Activated CD8-positive, alpha-beta memory T cell treated with anti-CD3 and anti-CD28 coated beads for 24 hours (primary cell): ENCODE measurements at regions not wholly inside any gene's neighbourhood (a gene's known extent, or its start where the extent isn't known, plus 50 kb on each side); places are given as distances from the start of the nearest gene placed in this dataset.
"Not testable (repeated sequence)": the region's sequence is repeated elsewhere in the genome, so short reads cannot be mapped to it uniquely, and the experiment has no call there.

Experiments
- DNase-seq: peaks from one replicate; pipeline ENCODE4 v3.0.0-alpha.2; 2020

- DNase-seq, result no peak
These were observed 121.0 kb upstream of the SULF2 start for GRCh38 chr20:47906348-47906660.

GRCh38 chr20:47905628-47906347 lies 120.5 kb upstream of the SULF2 start:
- no peak for DNase-seq

DNA sequence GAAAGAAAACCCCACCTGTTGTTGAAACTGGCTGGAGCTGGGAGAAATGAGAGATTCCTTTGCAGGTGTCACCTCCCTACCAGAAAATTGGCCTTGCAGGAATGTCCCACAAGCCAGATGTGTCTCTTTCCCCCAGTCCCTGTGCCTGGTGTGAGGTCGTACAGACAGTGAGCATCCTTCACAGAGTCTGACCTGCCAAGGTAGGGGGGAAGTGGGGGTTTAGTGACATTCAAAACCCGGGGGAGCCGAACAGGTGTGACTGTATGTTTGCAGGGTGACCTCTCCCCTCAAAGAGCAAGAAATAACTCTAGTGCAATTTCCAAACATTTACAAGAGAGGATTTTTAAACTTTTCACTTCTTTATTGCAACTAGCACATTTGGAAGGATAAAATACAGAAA lies 117.7 kb upstream of the SULF2 start:
- not testable (repeated sequence) for DNase-seq

- DNase-seq, result not testable (repeated sequence)
These were observed 114.0 kb upstream of the SULF2 start for GRCh38 chr20:47899313-47899712.

- DNase-seq, result no peak
These were observed 112.2 kb upstream of the SULF2 start for GRCh38 chr20:47897461-47897860.

DNA sequence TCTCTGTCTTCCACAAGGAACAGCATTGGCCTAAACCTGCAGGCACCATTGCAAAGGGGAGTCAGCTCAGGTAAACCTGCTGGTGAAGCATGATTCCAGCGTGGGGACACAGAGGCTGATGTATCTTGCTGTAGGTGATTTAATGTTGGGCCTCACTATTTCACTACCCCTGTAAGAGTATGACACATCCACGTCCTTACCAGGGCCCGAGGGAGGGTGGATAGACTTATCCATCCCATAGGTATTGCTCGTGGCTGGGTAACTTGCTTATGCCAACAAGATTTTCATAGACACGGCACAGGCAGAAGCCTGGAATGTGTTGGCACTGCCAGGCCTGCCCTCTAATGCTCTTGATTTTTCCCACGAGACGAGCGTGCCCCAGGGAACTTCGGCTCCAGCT lies 107.4 kb upstream of the SULF2 start:
- DNase-seq, result not testable (repeated sequence)

GRCh38 chr20:47890708-47891107 lies 105.4 kb upstream of the SULF2 start:
- DNase-seq, result not testable (repeated sequence)

DNA sequence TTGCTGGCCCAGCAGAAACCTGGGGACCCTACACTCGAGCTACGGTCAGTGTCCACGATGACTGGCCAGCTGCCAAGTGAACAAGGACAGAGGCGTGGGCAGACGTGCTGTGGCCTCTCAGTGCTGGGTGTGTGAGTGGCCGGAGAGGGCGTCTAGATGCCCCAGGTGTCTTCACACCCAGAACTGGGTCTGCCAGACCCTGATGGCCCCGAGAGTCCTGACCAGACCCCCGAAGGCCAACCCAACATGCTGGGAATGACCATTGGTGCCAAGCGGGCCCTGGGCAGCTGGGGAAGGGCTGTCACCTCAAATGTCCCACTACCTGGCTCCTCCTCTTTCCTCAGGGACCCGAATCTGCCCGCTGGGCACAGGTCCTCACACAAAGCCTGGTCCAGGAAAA lies 104.5 kb upstream of the SULF2 start:
- DNase-seq, result not testable (repeated sequence)

DNA sequence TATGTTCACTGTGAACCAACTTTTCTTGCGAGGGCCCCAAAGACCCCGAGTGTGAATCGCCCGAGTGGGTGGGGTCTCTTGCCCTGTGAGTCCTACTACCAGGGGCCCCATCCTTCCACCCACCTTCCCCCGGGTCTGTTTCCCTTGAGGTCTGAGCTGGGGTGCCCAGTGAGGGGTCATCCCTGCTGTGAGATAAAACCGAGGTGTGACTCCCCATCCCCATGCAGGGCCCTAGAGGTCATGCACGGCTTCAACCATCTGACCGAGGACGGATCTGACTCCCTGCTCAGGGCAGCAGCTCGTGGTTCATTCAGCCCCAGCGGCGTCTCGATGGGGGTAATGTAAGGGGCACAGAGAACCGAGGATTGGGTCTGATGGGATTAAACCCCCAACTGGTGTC lies 103.1 kb upstream of the SULF2 start:
- DNase-seq, result no peak

- no peak for DNase-seq
These were observed 102.3 kb upstream of the SULF2 start for GRCh38 chr20:47887477-47888080.

DNA sequence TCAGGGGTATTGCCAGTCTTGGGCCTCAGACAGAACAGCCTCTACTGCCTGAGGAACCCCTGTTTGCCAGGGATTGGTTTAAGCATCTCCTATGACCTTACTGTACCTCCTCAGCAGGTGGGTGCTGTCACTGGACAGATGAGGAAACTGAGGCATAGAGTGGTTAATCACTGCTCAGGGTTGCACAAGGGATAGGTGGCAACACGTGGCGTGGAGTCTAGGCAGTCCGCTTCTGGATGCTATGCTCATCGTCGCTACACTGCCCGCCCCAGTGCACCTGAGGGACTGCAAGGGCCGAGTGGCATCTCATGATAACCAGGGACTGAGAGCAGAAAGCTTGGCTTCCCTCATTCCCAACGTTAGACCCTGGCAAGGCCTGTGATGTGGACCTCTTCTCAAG lies 101.8 kb upstream of the SULF2 start:
- no peak for DNase-seq

- DNase-seq, result no peak
These were observed 101.3 kb upstream of the SULF2 start for GRCh38 chr20:47886454-47887041.

DNA sequence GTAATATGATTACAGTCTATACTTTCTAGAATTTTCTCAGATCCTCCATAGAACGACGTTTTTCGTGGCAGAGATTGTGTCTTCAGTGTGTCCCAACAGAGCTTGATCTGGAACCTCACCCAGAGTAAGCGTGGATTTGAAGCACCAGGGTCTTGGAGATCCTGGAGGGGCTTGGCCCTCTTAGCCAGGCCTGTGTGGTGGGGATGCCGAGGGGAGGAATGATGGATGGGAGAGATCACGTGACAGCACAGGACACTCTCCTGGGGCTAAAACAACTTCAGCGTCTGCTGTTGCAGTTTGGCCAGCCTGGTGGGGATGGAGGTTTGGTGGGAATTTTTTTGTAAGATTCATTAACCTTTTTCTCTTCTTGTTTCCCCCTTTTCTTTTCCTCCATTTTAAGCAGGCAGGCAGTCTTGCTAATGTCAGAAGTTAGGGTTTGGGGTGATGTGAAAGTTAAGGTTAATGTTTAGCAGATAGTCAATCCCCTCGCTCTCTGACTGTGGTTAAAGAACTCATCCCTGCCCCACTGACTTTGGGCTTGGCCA lies 100.7 kb upstream of the SULF2 start:
- no peak for DNase-seq

DNA sequence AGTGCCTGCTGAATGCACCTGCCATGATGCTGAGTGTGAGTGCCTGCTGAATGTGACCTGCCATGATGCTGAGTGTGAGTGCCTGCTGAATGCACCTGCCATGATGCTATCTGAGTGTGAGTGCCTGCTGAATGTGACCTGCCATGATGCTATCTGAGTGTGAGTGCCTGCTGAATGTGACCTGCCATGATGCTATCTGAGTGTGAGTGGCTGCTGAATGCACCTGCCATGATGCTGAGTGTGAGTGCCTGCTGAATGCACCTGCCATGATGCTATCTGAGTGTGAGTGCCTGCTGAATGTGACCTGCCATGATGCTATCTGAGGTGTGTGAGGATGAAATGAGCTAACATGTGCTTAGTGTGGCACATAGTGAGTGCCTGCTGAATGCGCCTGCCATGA lies 98.7 kb upstream of the SULF2 start:
- not testable (repeated sequence) for DNase-seq

- DNase-seq, result no peak
These were observed 97.9 kb upstream of the SULF2 start for GRCh38 chr20:47883186-47883585.

- DNase-seq, result no peak
These were observed 94.5 kb upstream of the SULF2 start for GRCh38 chr20:47879771-47880170.

- DNase-seq, result no peak
These were observed 93.3 kb upstream of the SULF2 start for GRCh38 chr20:47878601-47879027.

DNA sequence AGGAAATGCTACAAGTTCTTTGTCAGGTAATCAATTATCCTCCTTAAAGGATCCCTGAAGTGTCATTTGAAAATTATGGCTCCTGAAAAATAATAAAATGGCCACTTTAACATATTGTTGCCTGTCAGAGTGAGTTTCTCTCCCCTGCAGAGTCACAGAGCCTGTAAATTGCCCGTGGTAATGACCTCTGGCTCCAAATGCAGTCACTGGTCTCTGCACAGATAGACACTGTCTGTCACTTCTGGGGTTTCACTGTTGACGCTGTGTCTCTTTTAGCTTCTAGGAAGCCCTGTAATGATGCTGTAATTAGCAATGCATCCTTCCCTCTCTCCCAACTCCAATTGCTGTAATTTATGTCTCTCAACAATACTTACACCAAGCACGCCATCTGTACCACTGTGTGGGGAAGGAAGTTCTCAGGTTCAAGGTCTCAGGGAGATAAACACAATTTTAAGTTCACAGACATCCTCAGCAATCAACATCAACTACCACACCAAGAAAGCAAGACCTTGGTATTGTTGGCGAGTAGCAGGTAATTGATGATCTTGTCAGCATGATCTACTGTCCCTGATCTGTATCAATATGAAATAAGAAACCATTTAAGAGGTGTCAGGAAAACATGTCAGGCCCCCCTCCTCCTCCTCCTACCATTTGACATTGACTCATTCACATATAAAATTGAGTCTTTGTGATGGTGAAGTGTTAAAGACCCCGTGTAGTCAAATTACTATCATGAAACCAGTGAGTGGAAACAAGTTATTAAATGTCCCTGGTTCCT lies 91.2 kb upstream of the SULF2 start:
- no peak for DNase-seq

- no peak for DNase-seq
These were observed 90.2 kb upstream of the SULF2 start for GRCh38 chr20:47875297-47876025.

DNA sequence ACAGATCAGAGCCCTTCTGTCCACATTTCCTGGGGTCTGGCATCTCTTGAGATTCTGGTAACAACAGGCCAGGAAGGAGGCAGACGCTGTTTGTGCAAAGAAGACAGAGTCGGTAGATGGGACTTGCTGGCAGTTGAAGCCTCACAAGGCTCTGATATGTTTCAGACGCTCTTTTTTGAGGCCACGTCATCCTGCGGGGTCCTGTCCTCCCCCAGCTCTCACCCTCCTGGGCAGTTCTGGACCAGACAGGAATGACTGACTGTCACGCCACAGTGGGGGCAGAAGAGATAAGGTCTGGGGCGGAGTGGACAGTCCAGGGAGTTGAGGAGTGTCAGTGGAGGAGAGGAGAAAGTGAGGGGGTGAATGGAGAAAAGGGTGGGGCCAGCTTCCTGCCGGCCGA lies 87.1 kb upstream of the SULF2 start:
- no peak for DNase-seq

- DNase-seq, result no peak
These were observed 85.2 kb upstream of the SULF2 start for GRCh38 chr20:47870475-47870874.

GRCh38 chr20:47868744-47869143 lies 83.5 kb upstream of the SULF2 start:
- DNase-seq, result no peak

- no peak for DNase-seq
These were observed 83.0 kb upstream of the SULF2 start for GRCh38 chr20:47868236-47868635.
